ENCODE measurements at regions not wholly inside any gene's neighbourhood (a gene's known extent, or its start where the extent isn't known, plus 50 kb on each side); places are given as distances from the start of the nearest gene placed in this dataset.

DNA sequence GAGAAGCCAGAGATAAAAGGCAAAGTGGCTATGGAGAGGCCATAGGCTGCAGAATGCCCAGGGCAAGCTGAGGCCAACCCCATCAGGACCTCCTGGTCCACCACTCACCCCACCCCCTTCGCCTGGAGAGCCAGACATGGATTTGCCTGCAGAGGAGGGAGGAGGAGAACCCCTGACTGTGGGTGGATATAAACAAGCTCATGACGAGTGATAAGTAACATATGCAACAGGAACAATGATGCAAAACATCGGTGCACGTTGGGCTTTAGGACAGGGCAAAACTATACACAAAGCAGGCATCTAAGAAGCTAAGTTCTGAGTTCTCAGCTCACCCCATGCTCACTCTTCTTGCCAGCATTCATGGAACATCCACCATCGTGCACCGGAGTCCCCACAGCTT lies 150.3 kb downstream of the ETS2 start:
- TF ChIP-seq, protein P1, sequence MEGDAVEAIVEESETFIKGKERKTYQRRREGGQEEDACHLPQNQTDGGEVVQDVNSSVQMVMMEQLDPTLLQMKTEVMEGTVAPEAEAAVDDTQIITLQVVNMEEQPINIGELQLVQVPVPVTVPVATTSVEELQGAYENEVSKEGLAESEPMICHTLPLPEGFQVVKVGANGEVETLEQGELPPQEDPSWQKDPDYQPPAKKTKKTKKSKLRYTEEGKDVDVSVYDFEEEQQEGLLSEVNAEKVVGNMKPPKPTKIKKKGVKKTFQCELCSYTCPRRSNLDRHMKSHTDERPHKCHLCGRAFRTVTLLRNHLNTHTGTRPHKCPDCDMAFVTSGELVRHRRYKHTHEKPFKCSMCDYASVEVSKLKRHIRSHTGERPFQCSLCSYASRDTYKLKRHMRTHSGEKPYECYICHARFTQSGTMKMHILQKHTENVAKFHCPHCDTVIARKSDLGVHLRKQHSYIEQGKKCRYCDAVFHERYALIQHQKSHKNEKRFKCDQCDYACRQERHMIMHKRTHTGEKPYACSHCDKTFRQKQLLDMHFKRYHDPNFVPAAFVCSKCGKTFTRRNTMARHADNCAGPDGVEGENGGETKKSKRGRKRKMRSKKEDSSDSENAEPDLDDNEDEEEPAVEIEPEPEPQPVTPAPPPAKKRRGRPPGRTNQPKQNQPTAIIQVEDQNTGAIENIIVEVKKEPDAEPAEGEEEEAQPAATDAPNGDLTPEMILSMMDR (IDR thresholded peaks at IDR 0.05; ENCODE audit: low read depth, low read length, missing control alignments): no peak
- H3K4me3 ChIP-seq (ENCODE audit: low read depth, low read length): no peak overlapping the region
- DNase-seq (ENCODE audit: low read depth): no peak

DNA sequence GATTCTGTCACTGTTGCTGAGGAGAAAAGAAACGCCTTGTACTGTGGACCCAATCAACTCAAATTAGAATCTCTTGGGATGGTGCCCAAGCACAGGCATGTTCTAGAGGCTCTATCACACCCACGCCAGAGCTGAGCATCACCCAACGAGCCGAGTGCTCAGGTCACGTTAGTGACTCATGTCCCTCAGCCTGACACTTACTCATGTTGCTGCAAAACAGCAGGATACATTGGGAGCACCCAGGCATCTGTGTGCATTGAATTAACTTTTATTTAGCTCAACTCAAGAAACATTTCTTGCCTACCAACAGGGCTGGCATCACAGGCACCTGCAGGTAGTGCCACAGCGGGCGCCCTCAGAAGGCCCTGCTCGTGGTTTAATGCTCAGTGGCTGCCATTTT lies 149.8 kb downstream of the ETS2 start:
- TF ChIP-seq, protein P1 (IDR thresholded peaks at IDR 0.05; ENCODE audit: low read depth, low read length, missing control alignments): no peak
- DNase-seq (ENCODE audit: low read depth): no peak
- H3K4me3 ChIP-seq (ENCODE audit: low read depth, low read length): no peak overlapping the region

DNA sequence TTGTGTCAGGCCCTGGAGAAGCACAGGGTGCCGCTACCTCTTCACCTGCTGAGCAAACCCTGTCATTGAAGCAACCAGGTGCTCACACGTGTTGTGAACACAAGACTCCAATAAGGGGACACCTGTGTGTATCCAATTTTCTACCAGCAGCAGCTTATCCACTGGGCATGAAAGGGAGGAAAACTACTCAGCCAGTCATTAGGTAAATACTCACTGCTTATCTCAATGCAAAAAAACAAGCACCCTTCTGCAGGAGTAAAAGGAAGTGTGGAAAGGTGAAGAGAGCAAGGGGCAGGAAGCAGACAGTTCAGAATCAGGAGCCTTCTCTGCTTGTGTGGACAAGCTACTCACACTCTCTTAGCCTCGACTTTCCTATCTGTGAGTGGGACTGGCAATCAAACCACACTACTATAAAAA lies 148.9 kb downstream of the ETS2 start:
- TF ChIP-seq, protein P1 (IDR thresholded peaks at IDR 0.05; ENCODE audit: low read depth, low read length, missing control alignments): no peak
- H3K4me3 ChIP-seq (ENCODE audit: low read depth, low read length): no peak overlapping the region
- no peak for DNase-seq (ENCODE audit: low read depth)

DNA sequence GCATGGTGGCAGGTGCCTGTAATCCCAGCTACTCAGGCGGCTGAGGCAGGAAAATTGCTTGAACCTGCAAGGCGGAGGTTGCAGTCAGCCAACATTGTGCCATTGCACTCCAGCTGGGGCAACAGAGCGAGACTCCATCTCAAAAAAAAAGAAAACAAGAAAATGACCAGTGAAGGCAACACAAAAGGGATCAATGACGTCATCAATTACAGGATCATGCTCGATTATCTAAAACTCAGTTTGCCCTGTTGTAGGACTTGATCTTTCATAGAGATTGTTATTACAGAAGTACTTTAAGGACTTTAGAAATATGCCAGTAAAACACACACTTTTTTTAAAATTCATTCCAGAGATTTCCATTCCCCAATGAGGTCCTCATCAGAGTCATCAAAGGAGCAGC lies 147.8 kb downstream of the ETS2 start:
- no peak overlapping the region for H3K4me3 ChIP-seq (ENCODE audit: low read depth, low read length)
- TF ChIP-seq, protein P1 (IDR thresholded peaks at IDR 0.05; ENCODE audit: low read depth, low read length, missing control alignments): no peak
- no peak for DNase-seq (ENCODE audit: low read depth)

DNA sequence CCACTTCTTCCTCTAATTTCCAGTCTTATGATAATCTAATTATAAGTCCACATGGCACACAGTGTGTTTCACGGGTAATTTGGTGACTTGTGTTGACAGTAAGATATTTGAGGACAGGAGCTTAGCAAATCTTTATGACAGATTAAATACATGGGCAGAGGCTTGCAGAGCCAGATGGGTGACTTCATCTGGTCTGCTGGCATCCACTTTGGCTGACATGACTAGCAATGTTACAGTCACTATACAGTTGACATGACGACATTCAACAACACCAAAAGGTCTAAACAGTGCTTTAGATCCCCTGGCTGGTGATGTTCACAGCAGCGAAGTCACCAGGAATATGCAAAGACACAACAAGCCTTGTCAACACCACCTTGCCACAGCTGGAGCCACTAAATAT lies 147.2 kb downstream of the ETS2 start:
- DNase-seq (ENCODE audit: low read depth): no peak
- TF ChIP-seq, protein P1 (IDR thresholded peaks at IDR 0.05; ENCODE audit: low read depth, low read length, missing control alignments): no peak
- H3K4me3 ChIP-seq (ENCODE audit: low read depth, low read length): no peak overlapping the region

DNA sequence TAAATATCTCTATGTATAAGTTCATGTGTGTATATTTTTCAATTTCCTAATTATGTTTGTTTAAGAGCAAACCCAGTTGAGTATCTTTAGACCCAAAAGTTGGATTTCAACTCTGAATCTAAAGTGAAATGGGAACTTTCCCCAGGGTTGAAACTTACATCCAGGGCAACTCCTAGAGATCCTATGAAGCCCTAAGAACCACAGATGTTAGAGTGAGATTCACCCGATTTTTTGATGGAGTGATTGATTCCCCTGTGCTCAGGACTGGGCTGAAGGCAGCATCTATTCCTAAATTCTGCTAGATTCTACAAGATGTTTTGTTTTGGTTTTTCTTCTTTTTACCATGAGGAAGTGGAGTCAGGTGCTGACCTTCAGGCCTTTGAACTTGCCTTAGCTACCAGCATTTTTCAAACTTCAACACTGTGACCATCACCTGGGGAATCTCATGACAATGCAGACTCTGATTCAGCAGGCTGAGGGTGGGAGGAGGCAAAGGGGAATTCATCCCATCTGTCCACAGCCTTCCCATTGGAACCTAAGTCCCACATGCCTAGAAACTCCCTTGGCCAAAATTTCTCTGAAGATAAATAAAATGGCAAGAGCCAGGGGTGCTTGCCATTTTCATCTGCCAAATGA lies 145.5 kb downstream of the ETS2 start:
- TF ChIP-seq, protein P1 (IDR thresholded peaks at IDR 0.05; ENCODE audit: low read depth, low read length, missing control alignments): no peak
- no peak for DNase-seq (ENCODE audit: low read depth)
- no peak overlapping the region for H3K4me3 ChIP-seq (ENCODE audit: low read depth, low read length)

DNA sequence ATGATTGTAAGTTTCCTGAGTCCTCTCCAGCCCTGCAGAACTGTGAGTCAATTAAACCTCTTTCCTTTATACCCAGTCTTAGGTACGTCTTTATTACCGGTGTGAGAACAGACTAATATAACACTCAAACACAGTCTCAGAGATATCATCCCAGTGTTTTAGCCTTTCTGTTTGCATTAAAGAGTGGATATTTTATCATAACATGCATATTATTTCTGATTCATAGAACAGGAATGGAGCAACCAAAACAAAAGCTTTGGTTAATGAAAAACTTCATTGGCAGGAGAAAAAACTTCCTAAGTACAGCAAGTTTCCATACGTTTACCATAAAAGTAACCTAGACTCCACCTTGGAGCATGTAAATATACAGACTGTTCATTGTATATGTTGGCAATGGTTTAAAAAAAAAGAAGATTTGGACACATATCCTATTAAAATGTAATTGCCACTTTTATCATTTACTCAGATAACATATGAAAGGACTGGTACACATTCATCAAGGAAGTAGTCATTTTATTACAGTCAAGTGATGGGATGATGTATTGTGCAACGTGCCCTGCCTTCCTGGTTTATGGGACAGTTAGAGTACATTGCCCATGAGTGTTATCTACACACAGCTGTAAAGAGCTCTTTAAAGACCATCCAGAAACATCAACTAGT lies 144.8 kb downstream of the ETS2 start:
- no peak for DNase-seq (ENCODE audit: low read depth)
- TF ChIP-seq, protein P1 (IDR thresholded peaks at IDR 0.05; ENCODE audit: low read depth, low read length, missing control alignments): no peak
- H3K4me3 ChIP-seq (ENCODE audit: low read depth, low read length): no peak overlapping the region
